ENCODE measurements at regions not wholly inside any gene's neighbourhood (a gene's known extent, or its start where the extent isn't known, plus 50 kb on each side); places are given as distances from the start of the nearest gene placed in this dataset.

- TF ChIP-seq TCF7L2 (IDR thresholded peaks at IDR 0.05; ENCODE audit: low read depth, low read length) = no peak
- no peak for TF ChIP-seq POLR2AphosphoS5 (IDR thresholded peaks at IDR 0.05; ENCODE audit: low read depth, low read length)
- TF ChIP-seq REST (IDR thresholded peaks at IDR 0.05; ENCODE audit: insufficient read depth in 1 of 2, low read depth in 2 of 2, low read length in 1 of 2) = no peak
- TF ChIP-seq CTCF (IDR thresholded peaks at IDR 0.05) = no peak
- no peak for TF ChIP-seq SIN3A (IDR thresholded peaks at IDR 0.05; ENCODE audit: borderline replicate concordance, insufficient read depth, low read depth, low read length)
- no peak overlapping the region for H3K27ac ChIP-seq (ENCODE audit: low read length)
- in situ Hi-C loops (cut with HindIII; ENCODE audit: low pct_unique_long_range_greater_than_20kb, low sequenced_read_pairs) = no loop called here
- H3K27me3 ChIP-seq (ENCODE audit: control insufficient read depth, insufficient read depth, low read length) = no peaks in the 10 kb centered on the region
- no peak for DNase-seq (ENCODE audit: low read depth, low spot score)
- intact Hi-C loops (cut with micrococcal nuclease; ENCODE audit: unreplicated experiment) = no loop called here
- ATAC-seq = no peak
- POLR2A ChIA-PET = no interaction called here
- no peak overlapping the region for H3K4me3 ChIP-seq (ENCODE audit: low read depth in 2 of 2, low read length in 2 of 2)
- CTCF ChIA-PET = no interaction called here
- no peaks in the 10 kb centered on the region for H3K9me3 ChIP-seq (ENCODE audit: control insufficient read depth, insufficient read depth, low read depth, low read length)
- BruUV-seq (replicated peaks) = no TSS peak
- no peaks in the 10 kb centered on the region for H3K4me1 ChIP-seq (ENCODE audit: control insufficient read depth, insufficient read depth, low read length)
- no peaks in the 10 kb centered on the region for H3K36me3 ChIP-seq (ENCODE audit: control insufficient read depth, insufficient read depth, low read length)
Observed at GRCh38 chr4:26130173-26130572, 190.6 kb upstream of the RBPJ start.

- no peak for TF ChIP-seq SIN3A (IDR thresholded peaks at IDR 0.05; ENCODE audit: borderline replicate concordance, insufficient read depth, low read depth, low read length)
- TF ChIP-seq TCF7L2 (IDR thresholded peaks at IDR 0.05; ENCODE audit: low read depth, low read length) = no peak
- no peak for TF ChIP-seq REST (IDR thresholded peaks at IDR 0.05; ENCODE audit: insufficient read depth in 1 of 2, low read depth in 2 of 2, low read length in 1 of 2)
- no peak for TF ChIP-seq CTCF (IDR thresholded peaks at IDR 0.05)
- TF ChIP-seq POLR2AphosphoS5 (IDR thresholded peaks at IDR 0.05; ENCODE audit: low read depth, low read length) = no peak
- intact Hi-C loops (cut with micrococcal nuclease; ENCODE audit: unreplicated experiment) (no loop called here), in situ Hi-C loops (cut with HindIII; ENCODE audit: low pct_unique_long_range_greater_than_20kb, low sequenced_read_pairs) (no loop called here)
- H3K36me3 ChIP-seq (ENCODE audit: control insufficient read depth, insufficient read depth, low read length) = no peaks in the 10 kb centered on the region
- H3K4me1 ChIP-seq (ENCODE audit: control insufficient read depth, insufficient read depth, low read length) = no peaks in the 10 kb centered on the region
- ATAC-seq = no peak
- POLR2A ChIA-PET = no interaction called here
- no peak overlapping the region for H3K4me3 ChIP-seq (ENCODE audit: low read depth in 2 of 2, low read length in 2 of 2)
- no peaks in the 10 kb centered on the region for H3K27me3 ChIP-seq (ENCODE audit: control insufficient read depth, insufficient read depth, low read length)
- BruUV-seq (replicated peaks) = no TSS peak
- DNase-seq (ENCODE audit: low read depth, low spot score) = no peak
- H3K27ac ChIP-seq (ENCODE audit: low read length) = no peak overlapping the region
- CTCF ChIA-PET = no interaction called here
- H3K9me3 ChIP-seq (ENCODE audit: control insufficient read depth, insufficient read depth, low read depth, low read length) = no peaks in the 10 kb centered on the region
Observed at GRCh38 chr4:26130841-26131432, 189.9 kb upstream of the RBPJ start.

All from Panc1 (cell line).